ENCODE measurements at regions not wholly inside any gene's neighbourhood (a gene's known extent, or its start where the extent isn't known, plus 50 kb on each side); places are given as distances from the start of the nearest gene placed in this dataset.

- TF ChIP-seq HNRNPL (IDR thresholded peaks at IDR 0.05; ENCODE audit: low read depth, low read length) (no peak), HBP1 (CRISPR knock-in tag; IDR thresholded peaks at IDR 0.05; ENCODE audit: low read depth) (no peak), ZNF138 (CRISPR knock-in tag; IDR thresholded peaks at IDR 0.05; ENCODE audit: low read depth) (no peak), SP1 (IDR thresholded peaks at IDR 0.05) (no peak), SP1 (CRISPR knock-in tag; IDR thresholded peaks at IDR 0.05) (no peak), IKZF1 (IDR thresholded peaks at IDR 0.05) (no peak), EZH2 (conservative IDR thresholded peaks at IDR 0.05; ENCODE audit: low read depth, low read length) (no peak), BHLHE40 (IDR thresholded peaks at IDR 0.05; ENCODE audit: low read length) (no peak), CTCF (CRISPR knock-in tag; IDR thresholded peaks at IDR 0.05) (no peak), POLR2A (IDR thresholded peaks at IDR 0.05; ENCODE audit: insufficient read depth in 1 of 2, low read depth in 2 of 2, low read length in 2 of 2) (no peak), JUN (CRISPR knock-in tag; IDR thresholded peaks at IDR 0.05) (no peak), JARID2 (CRISPR knock-in tag; IDR thresholded peaks at IDR 0.05; ENCODE audit: insufficient replicate concordance) (no peak), STAT6 (CRISPR knock-in tag; IDR thresholded peaks at IDR 0.05; ENCODE audit: borderline replicate concordance) (no peak), TOE1 (CRISPR knock-in tag; IDR thresholded peaks at IDR 0.05) (no peak)
These were observed 535.4 kb downstream of the PID1 start for GRCh38 chr2:228735697-228736096.

All from HepG2 (cell line).